GM23338 (cell line): ENCODE measurements at regions not wholly inside any gene's neighbourhood (a gene's known extent, or its start where the extent isn't known, plus 50 kb on each side); places are given as distances from the start of the nearest gene placed in this dataset.

ENCODE experiments used
- ATAC-seq: fragments of 200-7000 bp; cut with Tn5 transposase; 3 replicates; pipeline ENCODE4 v1.9.1; 2020
- DNase-seq: peaks from one replicate; pipeline ENCODE4 v3.0.0-alpha.2; 2015; ENCODE audit warnings: low spot score
- H2AFZ ChIP-seq: fragments of 200-600 bp; sonication (generic); 2 replicates; pipeline ENCODE4 v1.8.0; 2016; ENCODE audit warnings: antibody characterized with exemption, mild to moderate bottlenecking, moderate library complexity
- H3F3A ChIP-seq: fragments of 200-600 bp; sonication (generic); replicated peaks from 2 replicates; pipeline ENCODE4 v1.8.0; 2017; ENCODE audit warnings: antibody characterized with exemption, mixed run types, low read depth
- H3K27ac ChIP-seq: fragments of 200-600 bp; sonication (generic); 2 replicates; pipeline ENCODE4 v1.6.1; 2016; ENCODE audit warnings: low read depth
- H3K27me3 ChIP-seq: fragments of 200-600 bp; sonication (generic); 2 replicates; pipeline ENCODE4 v1.8.0; 2016; ENCODE audit warnings: mild to moderate bottlenecking, mixed run types, moderate library complexity; ENCODE audit not compliant: insufficient read depth
- H3K36me3 ChIP-seq: fragments of 200-600 bp; sonication (generic); 2 replicates; pipeline ENCODE4 v1.8.0; 2016; ENCODE audit warnings: mild to moderate bottlenecking; ENCODE audit not compliant: insufficient read depth
- H3K4me1 ChIP-seq: fragments of 200-600 bp; sonication (generic); 2 replicates; pipeline ENCODE4 v1.8.0; 2016; ENCODE audit warnings: mild to moderate bottlenecking, moderate library complexity; ENCODE audit not compliant: insufficient read depth
- H3K4me2 ChIP-seq: fragments of 200-600 bp; sonication (generic); 2 replicates; pipeline ENCODE4 v1.7.1; 2017; ENCODE audit warnings: mixed run types
- H3K4me3 ChIP-seq: fragments of 200-600 bp; sonication (generic); 2 replicates; pipeline ENCODE4 v1.6.1; 2016; ENCODE audit warnings: mixed run types
- H3K79me2 ChIP-seq: fragments of 200-600 bp; sonication (generic); replicated peaks from 2 replicates; pipeline ENCODE4 v1.8.0; 2017; ENCODE audit warnings: mild to moderate bottlenecking; ENCODE audit not compliant: insufficient read depth
- H3K9me2 ChIP-seq: fragments of 200-600 bp; sonication (generic); 2 replicates; pipeline ENCODE4 v1.8.0; 2017; ENCODE audit not compliant: insufficient read depth
- H4K20me1 ChIP-seq: fragments of 200-600 bp; sonication (generic); replicated peaks from 2 replicates; pipeline ENCODE4 v1.8.0; 2017; ENCODE audit warnings: mild to moderate bottlenecking; ENCODE audit not compliant: insufficient read depth
- H3K27ac Mint-ChIP-seq: 2 replicates; pipeline ENCODE4 v1.8.0; 2020; ENCODE audit warnings: inconsistent platforms, mild to moderate bottlenecking, moderate library complexity, mixed read lengths
- H3K27me3 Mint-ChIP-seq: 3 replicates; pipeline ENCODE4 v1.8.0; 2022; ENCODE audit warnings: low read depth, mild to moderate bottlenecking, moderate library complexity, mixed read lengths, inconsistent platforms; ENCODE audit not compliant: insufficient read depth, poor library complexity
- H3K36me3 Mint-ChIP-seq: 3 replicates; pipeline ENCODE4 v1.8.0; 2021; ENCODE audit warnings: low read depth, mild to moderate bottlenecking, inconsistent platforms, moderate library complexity, mixed read lengths
- H3K4me1 Mint-ChIP-seq: 3 replicates; pipeline ENCODE4 v1.8.0; 2020; ENCODE audit warnings: mild to moderate bottlenecking, inconsistent platforms, mixed read lengths
- H3K4me3 Mint-ChIP-seq: 3 replicates; pipeline ENCODE4 v1.8.0; 2021; ENCODE audit warnings: moderate library complexity, mild to moderate bottlenecking, inconsistent platforms, mixed read lengths
- H3K9me3 Mint-ChIP-seq: 3 replicates; pipeline ENCODE4 v1.8.0; 2020; ENCODE audit warnings: moderate library complexity, mild to moderate bottlenecking, inconsistent platforms, mixed read lengths
- CREB1 ChIP-seq: fragments of 250-450 bp; sonication (Bioruptor Pico); IDR thresholded peaks from 2 replicates; pipeline ENCODE4 v1.5.0; 2020; ENCODE audit warnings: low read depth, mild to moderate bottlenecking, moderate library complexity
- CTCF ChIP-seq, 2 experiments: fragments of 200-600 bp in 1 of 2; sonication (generic) in 1 of 2; conservative IDR thresholded peaks; 2 replicates each; pipeline versions ENCODE4 v1.5.1 to v1.6.1; 2016 to 2017; ENCODE audit warnings: antibody characterized with exemption in 2 of 2, low read depth in 2 of 2, mild to moderate bottlenecking in 2 of 2, moderate library complexity in 1 of 2
- EZH2 ChIP-seq: fragments of 200-600 bp; sonication (generic); IDR thresholded peaks from one replicate; pipeline ENCODE4 v1.8.0; 2017; ENCODE audit warnings: antibody characterized with exemption, mild to moderate bottlenecking, low read depth; ENCODE audit not compliant: unreplicated experiment
- EZH2phosphoT487 ChIP-seq: fragments of 200-600 bp; sonication (generic); IDR thresholded peaks from one replicate; pipeline ENCODE4 v1.8.1; 2018; ENCODE audit warnings: antibody characterized with exemption; ENCODE audit not compliant: unreplicated experiment
- JUNB ChIP-seq: IDR thresholded peaks from one replicate; pipeline ENCODE4 v1.6.1; 2016; ENCODE audit warnings: antibody characterized with exemption; ENCODE audit not compliant: unreplicated experiment
- NANOG ChIP-seq: IDR thresholded peaks from 2 replicates; pipeline ENCODE4 v1.6.1; 2016; ENCODE audit warnings: antibody characterized with exemption, borderline replicate concordance
- ZNF114 ChIP-seq: fragments of 250-450 bp; sonication (Bioruptor Pico); IDR thresholded peaks from 2 replicates; pipeline ENCODE4 v1.5.0; 2020; ENCODE audit warnings: mild to moderate bottlenecking, moderate library complexity
- ZNF331 ChIP-seq: fragments of 250-450 bp; sonication (Bioruptor Pico); IDR thresholded peaks from 2 replicates; pipeline ENCODE4 v1.5.0; 2020; ENCODE audit warnings: low read depth, mild to moderate bottlenecking, moderate library complexity
- ZNF462 ChIP-seq: fragments of 250-450 bp; sonication (Bioruptor Pico); IDR thresholded peaks from 2 replicates; pipeline ENCODE4 v1.5.0; 2020; ENCODE audit warnings: mild to moderate bottlenecking, moderate library complexity

DNA sequence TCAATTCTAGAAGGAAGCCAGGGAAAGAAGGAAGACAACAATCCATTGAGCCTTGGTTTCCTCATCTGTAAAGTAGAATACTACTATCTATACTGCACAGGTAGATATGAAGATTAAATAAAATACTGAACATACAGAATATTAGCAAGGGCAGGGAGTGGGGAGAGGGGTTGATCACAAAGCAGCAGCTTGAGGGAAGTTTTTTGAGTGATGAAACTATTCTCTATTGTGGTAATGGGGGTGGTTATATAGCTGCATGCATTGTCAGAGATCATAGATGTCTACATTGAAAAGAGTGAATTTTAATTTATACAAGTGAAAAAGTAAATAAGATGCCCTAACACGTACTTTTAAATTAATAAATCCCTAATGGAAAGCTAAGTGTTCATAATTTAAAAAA, 242.6 kb upstream of the LRTM1 start:
- no peak overlapping the region for H3K27ac ChIP-seq
- no peaks in the 10 kb centered on the region for H3K27me3 ChIP-seq
- H2AFZ ChIP-seq: no peak overlapping the region
- Mint-ChIP-seq H3K4me1 (peaks cover 3% of the 10 kb centered on the region; the same call in 2 of the 3 replicates), H3K36me3 (no peaks in the 10 kb centered on the region), H3K9me3 (no peaks in the 10 kb centered on the region), H3K4me3 (no peak overlapping the region), H3K27me3 (peaks cover 2% of the 10 kb centered on the region), H3K27ac (no peak overlapping the region)
- TF ChIP-seq ZNF114 (CRISPR knock-in tag) (no peak), ZNF331 (no peak), CREB1 (CRISPR knock-in tag) (no peak), JUNB (no peak), CTCF (conservative IDR thresholded peaks at IDR 0.05; ENCODE audit: low read depth in 2 of 2) (no peak), NANOG (no peak), EZH2phosphoT487 (no peak), EZH2 (no peak)
- no peak overlapping the region for H3K4me2 ChIP-seq
- H3K79me2 ChIP-seq: no peaks in the 10 kb centered on the region
- DNase-seq (no peak), ATAC-seq (no peak)
- no peaks in the 10 kb centered on the region for H4K20me1 ChIP-seq
- H3K4me1 ChIP-seq: no peaks in the 10 kb centered on the region
- no peak overlapping the region for H3K4me3 ChIP-seq
- H3K9me2 ChIP-seq: 0 out of 2 replicates have a peak, but pooled peaks cover 7% of the 10 kb centered on the region
- no peaks in the 10 kb centered on the region for H3F3A ChIP-seq
- no peaks in the 10 kb centered on the region for H3K36me3 ChIP-seq

GRCh38 chr3:55169608-55170072, 241.8 kb upstream of the LRTM1 start:
- Mint-ChIP-seq H3K4me3 (no peak overlapping the region), H3K9me3 (no peaks in the 10 kb centered on the region), H3K27me3 (peaks cover 2% of the 10 kb centered on the region), H3K27ac (no peak overlapping the region), H3K36me3 (no peaks in the 10 kb centered on the region), H3K4me1 (peaks cover 3% of the 10 kb centered on the region; the same call in 2 of the 3 replicates)
- Histone ChIP-seq H3K4me2 (no peak overlapping the region), H3K36me3 (no peaks in the 10 kb centered on the region), H3K79me2 (no peaks in the 10 kb centered on the region), H3K27me3 (no peaks in the 10 kb centered on the region), H3K4me3 (no peak overlapping the region), H3F3A (no peaks in the 10 kb centered on the region), H2AFZ (no peak overlapping the region), H4K20me1 (no peaks in the 10 kb centered on the region), H3K4me1 (no peaks in the 10 kb centered on the region), H3K27ac (no peak overlapping the region), H3K9me2 (0 out of 2 replicates have a peak, but pooled peaks cover 8% of the 10 kb centered on the region)
- DNase-seq (no peak), ATAC-seq (no peak)
- no peak for TF ChIP-seq ZNF331
- TF ChIP-seq ZNF462 (CRISPR knock-in tag): no peak
